ENCODE measurements at regions not wholly inside any gene's neighbourhood (a gene's known extent, or its start where the extent isn't known, plus 50 kb on each side); places are given as distances from the start of the nearest gene placed in this dataset.

GRCh38 chr16:66229651-66230050, 136.8 kb upstream of the CDH5 start:
- H3K27ac ChIP-seq, result no peak overlapping the region
- no peaks in the 10 kb centered on the region for H3K36me3 ChIP-seq
- TF ChIP-seq, protein P1, sequence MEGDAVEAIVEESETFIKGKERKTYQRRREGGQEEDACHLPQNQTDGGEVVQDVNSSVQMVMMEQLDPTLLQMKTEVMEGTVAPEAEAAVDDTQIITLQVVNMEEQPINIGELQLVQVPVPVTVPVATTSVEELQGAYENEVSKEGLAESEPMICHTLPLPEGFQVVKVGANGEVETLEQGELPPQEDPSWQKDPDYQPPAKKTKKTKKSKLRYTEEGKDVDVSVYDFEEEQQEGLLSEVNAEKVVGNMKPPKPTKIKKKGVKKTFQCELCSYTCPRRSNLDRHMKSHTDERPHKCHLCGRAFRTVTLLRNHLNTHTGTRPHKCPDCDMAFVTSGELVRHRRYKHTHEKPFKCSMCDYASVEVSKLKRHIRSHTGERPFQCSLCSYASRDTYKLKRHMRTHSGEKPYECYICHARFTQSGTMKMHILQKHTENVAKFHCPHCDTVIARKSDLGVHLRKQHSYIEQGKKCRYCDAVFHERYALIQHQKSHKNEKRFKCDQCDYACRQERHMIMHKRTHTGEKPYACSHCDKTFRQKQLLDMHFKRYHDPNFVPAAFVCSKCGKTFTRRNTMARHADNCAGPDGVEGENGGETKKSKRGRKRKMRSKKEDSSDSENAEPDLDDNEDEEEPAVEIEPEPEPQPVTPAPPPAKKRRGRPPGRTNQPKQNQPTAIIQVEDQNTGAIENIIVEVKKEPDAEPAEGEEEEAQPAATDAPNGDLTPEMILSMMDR (IDR thresholded peaks at IDR 0.05), result no peak
- TF ChIP-seq EP300 (IDR thresholded peaks at IDR 0.05) (no peak), POLR2AphosphoS5 (IDR thresholded peaks at IDR 0.05) (no peak), POLR2A (IDR thresholded peaks at IDR 0.05) (no peak)
- no peak for DNase-seq
- H3K9me3 ChIP-seq, result no peaks in the 10 kb centered on the region
- H3K4me1 ChIP-seq, result peaks cover 0 to 14% (median 0%) of the 10 kb centered on the region in 4 donors
- intact Hi-C loops (cut with DNase I; ENCODE audit: low total_unique reads), result no loop called here
- WGBS, 5 donors, result 74 to 85% (median 79%) methylated on average over 4 of the region's 4 CpGs
- H3K4me3 ChIP-seq, result no peak overlapping the region
- peaks cover 0 to 15% (median 0%) of the 10 kb centered on the region in 3 donors for H3K27me3 ChIP-seq

DNA sequence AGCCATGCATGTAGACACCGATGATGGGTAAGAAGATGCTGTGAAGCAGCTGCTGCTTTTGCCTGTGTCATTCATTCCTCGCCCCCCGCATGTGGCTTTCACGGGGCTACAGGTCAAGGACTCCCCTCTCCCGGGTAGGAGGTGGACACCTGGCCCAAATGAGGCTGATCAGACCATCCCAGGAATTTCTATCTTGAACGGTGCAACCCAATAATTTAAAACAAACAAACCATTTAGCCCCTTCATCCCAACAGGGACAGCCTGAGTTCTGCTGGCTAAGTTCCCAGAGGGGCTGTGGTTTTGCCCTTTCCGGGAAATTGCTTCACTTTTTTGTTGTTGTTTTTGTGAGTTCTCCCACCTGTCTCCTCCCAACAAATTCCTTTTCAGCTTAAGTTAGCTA, 137.7 kb upstream of the CDH5 start:
- no peak overlapping the region for H3K4me3 ChIP-seq
- intact Hi-C loops (cut with DNase I; ENCODE audit: low total_unique reads), result no loop called here
- no peaks in the 10 kb centered on the region for H3K36me3 ChIP-seq
- peaks cover 0 to 14% (median 0%) of the 10 kb centered on the region in 4 donors for H3K4me1 ChIP-seq
- no peak overlapping the region for H3K27ac ChIP-seq
- TF ChIP-seq POLR2AphosphoS5 (IDR thresholded peaks at IDR 0.05), result no peak
- no peak for TF ChIP-seq EP300 (IDR thresholded peaks at IDR 0.05)
- TF ChIP-seq, protein P1 (IDR thresholded peaks at IDR 0.05), result no peak
- TF ChIP-seq POLR2A (IDR thresholded peaks at IDR 0.05), result no peak
- no peaks in the 10 kb centered on the region for H3K9me3 ChIP-seq
- DNase-seq, result peak in 1 of 2 donors; percentile 35
- peaks cover 0 to 15% (median 0%) of the 10 kb centered on the region in 3 donors for H3K27me3 ChIP-seq
- 46 to 64% (median 59%) methylated on average over 6 to 7 of the region's 7 CpGs for WGBS, 5 donors

DNA sequence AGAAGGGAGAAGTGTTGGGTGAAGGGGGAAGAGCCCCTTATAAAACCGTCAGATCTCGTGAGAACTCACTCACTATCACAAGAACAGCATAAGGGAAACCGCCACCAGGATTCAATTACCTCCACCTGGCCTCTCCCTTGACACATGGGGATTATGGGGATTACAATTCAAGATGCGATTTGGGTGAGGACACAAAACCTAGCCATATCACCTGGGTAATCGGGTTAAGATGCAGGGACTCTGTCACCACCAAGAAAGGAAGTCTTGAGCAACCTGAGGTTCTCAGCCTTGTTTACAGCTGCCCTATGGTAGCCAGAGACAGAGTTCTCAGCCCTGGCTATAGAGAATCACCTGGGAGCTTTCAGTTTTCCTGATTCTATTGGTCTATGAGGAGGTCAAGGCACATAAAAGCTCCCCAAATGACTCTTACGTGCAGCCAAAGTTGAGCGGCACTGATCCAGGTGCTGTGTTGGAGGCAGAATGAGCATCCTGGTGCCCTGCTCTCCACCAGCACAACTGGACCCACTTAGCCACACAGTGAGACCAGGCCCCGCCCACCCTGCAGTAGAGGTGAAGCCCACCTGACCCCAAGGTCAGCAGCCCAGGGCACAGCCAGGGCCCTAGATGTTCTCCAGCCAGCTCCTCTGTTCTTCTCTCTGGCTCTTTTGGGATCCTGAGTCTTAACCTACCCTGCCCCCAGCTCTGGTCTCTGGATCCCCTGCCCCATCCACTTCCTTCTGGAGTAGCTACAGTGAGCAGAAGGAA, 138.5 kb upstream of the CDH5 start:
- H3K27ac ChIP-seq, result no peak overlapping the region
- no peak overlapping the region for H3K4me3 ChIP-seq
- H3K27me3 ChIP-seq, result peaks cover 0 to 15% (median 0%) of the 10 kb centered on the region in 3 donors
- DNase-seq, result no peak
- 75 to 88% (median 85%) methylated on average over 8 of the region's 8 CpGs for WGBS, 5 donors
- H3K36me3 ChIP-seq, result no peaks in the 10 kb centered on the region
- peaks cover 0 to 14% (median 0%) of the 10 kb centered on the region in 4 donors for H3K4me1 ChIP-seq
- no peaks in the 10 kb centered on the region for H3K9me3 ChIP-seq
- intact Hi-C loops (cut with DNase I; ENCODE audit: low total_unique reads), result no loop called here
- TF ChIP-seq POLR2AphosphoS5 (IDR thresholded peaks at IDR 0.05) (no peak), EP300 (IDR thresholded peaks at IDR 0.05) (no peak)

DNA sequence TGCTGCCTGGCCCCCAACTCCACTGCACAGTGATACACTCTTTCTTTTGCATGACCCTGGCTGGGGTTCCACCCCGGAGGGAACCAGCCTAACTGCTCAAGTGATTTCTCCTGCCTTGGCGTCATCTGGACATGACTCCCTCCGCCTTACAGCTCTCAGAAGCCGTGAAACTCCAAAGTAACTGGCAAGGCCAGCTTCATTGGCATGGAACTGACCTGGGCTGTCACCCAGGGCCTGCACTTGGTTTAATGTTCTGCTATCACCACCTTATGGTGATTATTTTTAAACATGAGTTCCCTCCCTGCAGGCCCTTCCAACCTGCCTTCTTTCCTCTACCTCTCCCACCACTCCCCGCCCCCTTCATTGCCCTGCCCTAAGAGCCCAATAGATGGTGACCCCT, 139.7 kb upstream of the CDH5 start:
- intact Hi-C loops (cut with DNase I; ENCODE audit: low total_unique reads), result no loop called here
- no peak for DNase-seq
- Histone ChIP-seq H3K36me3 (no peaks in the 10 kb centered on the region), H3K4me3 (no peak overlapping the region), H3K9me3 (no peaks in the 10 kb centered on the region), H3K4me1 (peaks cover 0 to 14% (median 0%) of the 10 kb centered on the region in 4 donors), H3K27me3 (peaks cover 0 to 15% (median 0%) of the 10 kb centered on the region in 3 donors), H3K27ac (no peak overlapping the region)
- 82 to 93% (median 90%) methylated on average over 5 of the region's 5 CpGs for WGBS, 5 donors
- TF ChIP-seq, protein P1 (IDR thresholded peaks at IDR 0.05), result no peak
- no peak for TF ChIP-seq POLR2A (IDR thresholded peaks at IDR 0.05)
- TF ChIP-seq POLR2AphosphoS5 (IDR thresholded peaks at IDR 0.05), result no peak
- no peak for TF ChIP-seq EP300 (IDR thresholded peaks at IDR 0.05)

DNA sequence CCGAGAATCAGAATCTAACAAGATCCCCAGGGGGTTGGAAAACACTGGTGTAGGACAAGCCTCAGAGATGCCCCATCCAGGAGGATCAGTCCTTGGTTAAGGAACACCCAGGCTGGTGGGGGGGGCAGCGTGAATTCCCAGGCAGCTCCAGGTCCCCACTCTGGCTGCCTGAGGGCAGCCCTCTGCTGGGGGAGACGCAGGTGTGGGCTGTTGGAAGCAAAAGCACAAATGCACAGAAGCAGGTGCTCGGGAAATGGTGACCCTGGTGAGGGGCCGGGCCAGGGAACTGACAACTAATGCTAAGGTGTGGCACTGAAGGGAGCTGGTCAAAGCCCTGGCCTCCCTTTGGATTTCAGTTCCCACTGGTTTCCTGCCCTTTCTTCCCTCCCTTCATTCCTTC, 140.8 kb upstream of the CDH5 start:
- Histone ChIP-seq H3K36me3 (no peaks in the 10 kb centered on the region), H3K4me1 (peaks cover 0 to 14% (median 0%) of the 10 kb centered on the region in 4 donors), H3K27ac (no peak overlapping the region), H3K27me3 (peaks cover 0 to 6% (median 0%) of the 10 kb centered on the region in 3 donors), H3K9me3 (no peaks in the 10 kb centered on the region), H3K4me3 (no peak overlapping the region)
- no peak for DNase-seq
- intact Hi-C loops (cut with DNase I; ENCODE audit: low total_unique reads), result no loop called here
- 80 to 91% (median 84%) methylated on average over 5 of the region's 5 CpGs for WGBS, 5 donors
- TF ChIP-seq EP300 (IDR thresholded peaks at IDR 0.05), result no peak
- TF ChIP-seq POLR2AphosphoS5 (IDR thresholded peaks at IDR 0.05), result no peak
- TF ChIP-seq, protein P1 (IDR thresholded peaks at IDR 0.05), result no peak
- TF ChIP-seq POLR2A (IDR thresholded peaks at IDR 0.05), result no peak
